Nephron (organoid): ENCODE measurements at regions not wholly inside any gene's neighbourhood (a gene's known extent, or its start where the extent isn't known, plus 50 kb on each side); places are given as distances from the start of the nearest gene placed in this dataset.

ENCODE experiments used
- H3K27ac Mint-ChIP-seq, 3 experiments: 2 replicates each; pipeline ENCODE4 v1.8.0; 2020; ENCODE audit warnings: mixed read lengths in 3 of 3, mild to moderate bottlenecking in 2 of 3, moderate library complexity in 1 of 3
- H3K27me3 Mint-ChIP-seq: 2 replicates; pipeline ENCODE4 v1.8.0; 2021; ENCODE audit warnings: low read depth, mild to moderate bottlenecking, moderate library complexity, mixed read lengths
- H3K36me3 Mint-ChIP-seq: 2 replicates; pipeline ENCODE4 v1.8.0; 2020; ENCODE audit warnings: low read depth, mixed read lengths
- H3K4me1 Mint-ChIP-seq: 2 replicates; pipeline ENCODE4 v1.8.0; 2020; ENCODE audit warnings: mixed read lengths
- H3K4me3 Mint-ChIP-seq, 3 experiments: 2 replicates each; pipeline ENCODE4 v1.8.0; 2020; ENCODE audit warnings: mild to moderate bottlenecking in 3 of 3, mixed read lengths in 3 of 3, moderate library complexity in 2 of 3
- H3K9me3 Mint-ChIP-seq: 2 replicates; pipeline ENCODE4 v1.8.0; 2020; ENCODE audit warnings: mixed read lengths
- TF ChIP-seq, protein P1 (sequence below), 3 experiments: fragments of 200-600 bp; sonication (generic); IDR thresholded peaks; one replicate each; pipeline ENCODE4 v1.5.0; 2021; ENCODE audit warnings: antibody characterized with exemption in 3 of 3; ENCODE audit not compliant: unreplicated experiment in 3 of 3

DNA sequence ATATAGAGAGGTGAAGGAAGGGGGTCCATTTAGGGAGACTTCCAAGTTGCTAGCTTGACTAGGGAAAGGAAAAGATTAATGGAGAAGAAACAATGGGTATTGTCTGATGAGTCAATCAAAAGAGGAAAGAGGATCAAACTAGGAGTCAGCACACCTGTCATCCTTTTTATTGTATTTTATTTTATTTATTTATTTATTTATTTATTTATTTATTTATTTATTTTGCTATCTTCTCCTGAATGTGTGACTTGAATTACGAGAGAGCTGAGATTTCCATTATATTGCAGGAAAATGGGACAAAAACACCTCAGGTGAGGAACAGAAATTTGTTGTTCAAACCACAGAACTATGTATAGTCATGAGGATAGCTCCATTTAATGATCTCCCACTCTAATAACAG lies 58.9 kb downstream of the NUDT11 start:
- Mint-ChIP-seq H3K9me3 (peaks cover 5% of the 10 kb centered on the region), H3K27me3 (peaks cover 4% of the 10 kb centered on the region), H3K27ac (no peak overlapping the region), H3K36me3 (no peaks in the 10 kb centered on the region), H3K4me1 (no peaks in the 10 kb centered on the region), H3K4me3 (no peak overlapping the region)
- TF ChIP-seq, protein P1, sequence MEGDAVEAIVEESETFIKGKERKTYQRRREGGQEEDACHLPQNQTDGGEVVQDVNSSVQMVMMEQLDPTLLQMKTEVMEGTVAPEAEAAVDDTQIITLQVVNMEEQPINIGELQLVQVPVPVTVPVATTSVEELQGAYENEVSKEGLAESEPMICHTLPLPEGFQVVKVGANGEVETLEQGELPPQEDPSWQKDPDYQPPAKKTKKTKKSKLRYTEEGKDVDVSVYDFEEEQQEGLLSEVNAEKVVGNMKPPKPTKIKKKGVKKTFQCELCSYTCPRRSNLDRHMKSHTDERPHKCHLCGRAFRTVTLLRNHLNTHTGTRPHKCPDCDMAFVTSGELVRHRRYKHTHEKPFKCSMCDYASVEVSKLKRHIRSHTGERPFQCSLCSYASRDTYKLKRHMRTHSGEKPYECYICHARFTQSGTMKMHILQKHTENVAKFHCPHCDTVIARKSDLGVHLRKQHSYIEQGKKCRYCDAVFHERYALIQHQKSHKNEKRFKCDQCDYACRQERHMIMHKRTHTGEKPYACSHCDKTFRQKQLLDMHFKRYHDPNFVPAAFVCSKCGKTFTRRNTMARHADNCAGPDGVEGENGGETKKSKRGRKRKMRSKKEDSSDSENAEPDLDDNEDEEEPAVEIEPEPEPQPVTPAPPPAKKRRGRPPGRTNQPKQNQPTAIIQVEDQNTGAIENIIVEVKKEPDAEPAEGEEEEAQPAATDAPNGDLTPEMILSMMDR (IDR thresholded peaks at IDR 0.05; ENCODE audit: unreplicated experiment in 3 of 3): no peak

- Mint-ChIP-seq H3K27ac (no peak overlapping the region), H3K27me3 (peaks cover 4% of the 10 kb centered on the region), H3K4me3 (no peak overlapping the region), H3K4me1 (no peaks in the 10 kb centered on the region), H3K36me3 (no peaks in the 10 kb centered on the region), H3K9me3 (peaks cover 5% of the 10 kb centered on the region)
- TF ChIP-seq, protein P1 (IDR thresholded peaks at IDR 0.05; ENCODE audit: unreplicated experiment in 3 of 3): no peak
Observed at GRCh38 chrX:51435101-51435500, 61.3 kb downstream of the NUDT11 start.

GRCh38 chrX:51421972-51422597 lies 74.3 kb downstream of the NUDT11 start:
- H3K27me3 Mint-ChIP-seq: no peaks in the 10 kb centered on the region
- H3K36me3 Mint-ChIP-seq: no peaks in the 10 kb centered on the region
- no peaks in the 10 kb centered on the region for H3K4me1 Mint-ChIP-seq
- TF ChIP-seq, protein P1 (IDR thresholded peaks at IDR 0.05; ENCODE audit: unreplicated experiment in 3 of 3): no peak
- H3K27ac Mint-ChIP-seq: no peak overlapping the region
- H3K9me3 Mint-ChIP-seq: no peaks in the 10 kb centered on the region
- no peak overlapping the region for H3K4me3 Mint-ChIP-seq

GRCh38 chrX:51420610-51421009 lies 75.8 kb downstream of the NUDT11 start:
- Mint-ChIP-seq H3K27ac (no peak overlapping the region), H3K36me3 (no peaks in the 10 kb centered on the region), H3K9me3 (no peaks in the 10 kb centered on the region), H3K27me3 (no peaks in the 10 kb centered on the region), H3K4me1 (no peaks in the 10 kb centered on the region), H3K4me3 (no peak overlapping the region)
- TF ChIP-seq, protein P1 (IDR thresholded peaks at IDR 0.05; ENCODE audit: unreplicated experiment in 3 of 3): peak; percentile 68 to 73 (median 70)

DNA sequence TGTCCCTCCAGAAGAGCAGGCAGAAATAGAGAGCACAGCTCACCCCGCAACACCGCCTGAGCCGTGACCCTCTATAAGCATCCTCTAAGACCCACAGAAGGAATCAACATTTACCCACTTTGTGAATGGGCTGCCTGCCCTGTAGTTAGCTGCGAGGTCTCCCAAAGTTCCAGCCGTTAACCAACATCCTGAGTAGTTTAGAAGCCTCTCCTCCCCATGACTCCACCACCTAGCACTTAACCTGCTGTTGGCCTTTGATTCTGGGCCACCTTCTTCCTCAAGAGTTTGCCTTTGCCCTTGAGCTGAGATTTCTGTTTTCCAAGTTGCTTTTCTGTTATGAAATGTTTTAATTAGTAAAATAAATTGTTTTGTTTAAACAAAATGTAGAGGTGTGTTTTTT lies 75.8 kb downstream of the NUDT10 start:
- no peak overlapping the region for H3K27ac Mint-ChIP-seq
- no peaks in the 10 kb centered on the region for H3K36me3 Mint-ChIP-seq
- H3K27me3 Mint-ChIP-seq: no peaks in the 10 kb centered on the region
- no peak overlapping the region for H3K4me3 Mint-ChIP-seq
- no peaks in the 10 kb centered on the region for H3K4me1 Mint-ChIP-seq
- H3K9me3 Mint-ChIP-seq: peaks cover 6% of the 10 kb centered on the region
- TF ChIP-seq, protein P1 (IDR thresholded peaks at IDR 0.05; ENCODE audit: unreplicated experiment in 3 of 3): no peak
